ENCODE measurements at regions not wholly inside any gene's neighbourhood (a gene's known extent, or its start where the extent isn't known, plus 50 kb on each side); places are given as distances from the start of the nearest gene placed in this dataset.

- CTCF ChIA-PET = no interaction called here
- no peaks in the 10 kb centered on the region for H3K27me3 ChIP-seq (ENCODE audit: low read length)
- no peaks in the 10 kb centered on the region for H3K79me2 ChIP-seq (ENCODE audit: low read length)
- H3K4me1 ChIP-seq (ENCODE audit: insufficient read depth, low read length) = no peaks in the 10 kb centered on the region
- ATAC-seq = no peak
- H3K9me2 ChIP-seq (replicated peaks; ENCODE audit: low read length) = no peaks in the 10 kb centered on the region
- DNase-seq = no peak
- no peak overlapping the region for H3K9ac ChIP-seq (ENCODE audit: low read length)
- no peak overlapping the region for H3K4me3 ChIP-seq (ENCODE audit: low read length)
- no peak overlapping the region for H2AFZ ChIP-seq (ENCODE audit: low read length)
- POLR2A ChIA-PET (ENCODE audit: unreplicated experiment) = no interaction called here
- H3K9me3 ChIP-seq (ENCODE audit: low read length) = no peaks in the 10 kb centered on the region
- intact Hi-C loops (cut with micrococcal nuclease) = no loop called here
- no peak overlapping the region for H3K27ac ChIP-seq (ENCODE audit: low read length)
- BruUV-seq (replicated peaks) = no TSS peak
- H4K20me1 ChIP-seq (ENCODE audit: low read length) = no peaks in the 10 kb centered on the region
- TF ChIP-seq EZH2 (IDR thresholded peaks at IDR 0.05; ENCODE audit: low read length, unreplicated experiment) = no peak
- no peak for TF ChIP-seq CTCF (conservative IDR thresholded peaks at IDR 0.05; ENCODE audit: low read depth, low read length)
- no peak for TF ChIP-seq EZH2phosphoT487 (IDR thresholded peaks at IDR 0.05; ENCODE audit: borderline replicate concordance, low read length)
- H3K36me3 ChIP-seq (ENCODE audit: low read depth, low read length) = no peaks in the 10 kb centered on the region
- H3F3A ChIP-seq (ENCODE audit: low read length, unreplicated experiment) = no peaks in the 10 kb centered on the region
- no peak overlapping the region for H3K4me2 ChIP-seq (ENCODE audit: low read length)
These were observed 556.8 kb upstream of the SLITRK1 start for GRCh38 chr13:84439108-84439507.

- Histone ChIP-seq H2AFZ (ENCODE audit: low read length) (no peak overlapping the region), H3K79me2 (ENCODE audit: low read length) (no peaks in the 10 kb centered on the region), H3K36me3 (ENCODE audit: low read depth, low read length) (no peaks in the 10 kb centered on the region), H3K27ac (ENCODE audit: low read length) (no peak overlapping the region), H3K9me3 (ENCODE audit: low read length) (no peaks in the 10 kb centered on the region), H3K9me2 (replicated peaks; ENCODE audit: low read length) (no peaks in the 10 kb centered on the region), H3K27me3 (ENCODE audit: low read length) (no peaks in the 10 kb centered on the region), H4K20me1 (ENCODE audit: low read length) (no peaks in the 10 kb centered on the region), H3F3A (ENCODE audit: low read length, unreplicated experiment) (no peaks in the 10 kb centered on the region), H3K9ac (ENCODE audit: low read length) (no peak overlapping the region), H3K4me1 (ENCODE audit: insufficient read depth, low read length) (no peaks in the 10 kb centered on the region), H3K4me2 (ENCODE audit: low read length) (no peak overlapping the region), H3K4me3 (ENCODE audit: low read length) (no peak overlapping the region)
- BruUV-seq (replicated peaks) = no TSS peak
- CTCF ChIA-PET = no interaction called here
- intact Hi-C loops (cut with micrococcal nuclease) = no loop called here
- POLR2A ChIA-PET (ENCODE audit: unreplicated experiment) = no interaction called here
- DNase-seq (no peak), ATAC-seq (no peak)
- no peak for TF ChIP-seq EZH2 (IDR thresholded peaks at IDR 0.05; ENCODE audit: low read length, unreplicated experiment)
- no peak for TF ChIP-seq CTCF (conservative IDR thresholded peaks at IDR 0.05; ENCODE audit: low read depth, low read length)
- TF ChIP-seq EZH2phosphoT487 (IDR thresholded peaks at IDR 0.05; ENCODE audit: borderline replicate concordance, low read length) = no peak
These were observed 550.8 kb upstream of the SLITRK1 start for GRCh38 chr13:84433024-84433423.

GRCh38 chr13:84431646-84432045 is 549.4 kb upstream of the SLITRK1 start:
- H3K4me1 ChIP-seq (ENCODE audit: insufficient read depth, low read length) = no peaks in the 10 kb centered on the region
- H3K9ac ChIP-seq (ENCODE audit: low read length) = no peak overlapping the region
- H3K27ac ChIP-seq (ENCODE audit: low read length) = no peak overlapping the region
- intact Hi-C loops (cut with micrococcal nuclease) = no loop called here
- BruUV-seq (replicated peaks) = no TSS peak
- no peaks in the 10 kb centered on the region for H3F3A ChIP-seq (ENCODE audit: low read length, unreplicated experiment)
- no peak for TF ChIP-seq CTCF (conservative IDR thresholded peaks at IDR 0.05; ENCODE audit: low read depth, low read length)
- TF ChIP-seq EZH2 (IDR thresholded peaks at IDR 0.05; ENCODE audit: low read length, unreplicated experiment) = no peak
- no peak for TF ChIP-seq EZH2phosphoT487 (IDR thresholded peaks at IDR 0.05; ENCODE audit: borderline replicate concordance, low read length)
- no peak overlapping the region for H2AFZ ChIP-seq (ENCODE audit: low read length)
- H3K4me3 ChIP-seq (ENCODE audit: low read length) = no peak overlapping the region
- no peaks in the 10 kb centered on the region for H3K9me3 ChIP-seq (ENCODE audit: low read length)
- no peak for ATAC-seq
- H3K27me3 ChIP-seq (ENCODE audit: low read length) = no peaks in the 10 kb centered on the region
- H3K36me3 ChIP-seq (ENCODE audit: low read depth, low read length) = no peaks in the 10 kb centered on the region
- ChIA-PET CTCF (no interaction called here), POLR2A (ENCODE audit: unreplicated experiment) (no interaction called here)
- H3K4me2 ChIP-seq (ENCODE audit: low read length) = no peak overlapping the region
- DNase-seq = no peak
- no peaks in the 10 kb centered on the region for H4K20me1 ChIP-seq (ENCODE audit: low read length)
- H3K9me2 ChIP-seq (replicated peaks; ENCODE audit: low read length) = no peaks in the 10 kb centered on the region
- H3K79me2 ChIP-seq (ENCODE audit: low read length) = no peaks in the 10 kb centered on the region
